Esophagus squamous epithelium (tissue), 5 donors: ENCODE measurements at regions not wholly inside any gene's neighbourhood (a gene's known extent, or its start where the extent isn't known, plus 50 kb on each side); places are given as distances from the start of the nearest gene placed in this dataset.
"Not testable (repeated sequence)": the region's sequence is repeated elsewhere in the genome, so short reads cannot be mapped to it uniquely, and the experiment has no call there.

Source experiments
- DNase-seq: peaks from one replicate; lab custom pipeline; 2025; lab: John Stamatoyannopoulos, UW
- H3K27ac ChIP-seq, 4 donors: fragments of 200-600 bp; sonication (generic); one replicate each; pipeline ENCODE4 v1.5.1; 2016 to 2019; ENCODE audit warnings: mild to moderate bottlenecking in 1 of 4
- H3K27me3 ChIP-seq, 4 donors: fragments of 200-600 bp; sonication (generic); 1 replicate in 3 of 4; 2 replicates in 1 of 4; pipeline versions ENCODE4 v1.5.1 to v1.6.0; 2017 to 2021; ENCODE audit warnings: antibody characterized with exemption in 1 of 4
- H3K36me3 ChIP-seq, 3 donors: fragments of 200-600 bp; sonication (generic); one replicate each; pipeline ENCODE4 v1.5.1; 2016 to 2019
- H3K4me1 ChIP-seq, 3 donors: fragments of 200-600 bp; sonication (generic); one replicate each; pipeline ENCODE4 v1.5.1; 2017 to 2019
- H3K4me3 ChIP-seq, 4 donors: fragments of 200-600 bp; sonication (generic); 1 replicate in 3 of 4; 2 replicates in 1 of 4; pipeline ENCODE4 v1.5.1; 2016 to 2019; ENCODE audit warnings: mild to moderate bottlenecking in 2 of 4, moderate library complexity in 1 of 4
- H3K9me3 ChIP-seq, 3 donors: fragments of 200-600 bp; sonication (generic); one replicate each; pipeline ENCODE4 v1.5.1; 2016 to 2019
- CTCF ChIP-seq, 6 experiments: fragments of 450-650 bp in 4 of 6; fragments of 200-600 bp in 2 of 6; sonication (generic) in 2 of 6; IDR thresholded peaks; one replicate each; pipeline ENCODE4 v1.5.1; 2016 to 2019; ENCODE audit warnings: antibody characterized with exemption in 6 of 6, mild to moderate bottlenecking in 4 of 6, moderate library complexity in 4 of 6
- POLR2A ChIP-seq, 4 donors: fragments of 450-650 bp; IDR thresholded peaks; one replicate each; pipeline ENCODE4 v1.6.1; 2017; ENCODE audit warnings: antibody characterized with exemption in 4 of 4, mild to moderate bottlenecking in 4 of 4, moderate library complexity in 3 of 4
- WGBS, 2 donors: methylation state at CpG; one replicate each; pipeline ENCODE4 v1.1.5; 2018; 5-methylcytosine and 5-hydroxymethylcytosine counted together
- intact Hi-C: fragments of 100-400 bp; cut with DNase I; formaldehyde crosslinking; loops from one replicate; pipeline ENCODE4 v1.15.0; 2022
- donor health status: DM: yes; HTN: yes; CAD: no.

- H3K27ac ChIP-seq = no peak overlapping the region
- peaks cover 4 to 7% (median 4%) of the 10 kb centered on the region in 3 donors for H3K4me1 ChIP-seq
- peaks cover 0 to 23% (median 0%) of the 10 kb centered on the region in 4 donors for H3K27me3 ChIP-seq
- 31 to 61% methylated on average over 3 of the region's 3 CpGs for WGBS, 2 donors
- no peaks in the 10 kb centered on the region for H3K36me3 ChIP-seq
- no peak for DNase-seq
- TF ChIP-seq POLR2A (IDR thresholded peaks at IDR 0.05) (no peak), CTCF (IDR thresholded peaks at IDR 0.05) (peak in 1 of 6 experiments; percentile 10)
- intact Hi-C loops = no loop called here
- H3K9me3 ChIP-seq = no peaks in the 10 kb centered on the region
- no peak overlapping the region for H3K4me3 ChIP-seq
Measured at GRCh38 chr10:26627324-26627723, 70.2 kb upstream of the PDSS1 start.

- Histone ChIP-seq H3K9me3 (no peaks in the 10 kb centered on the region), H3K36me3 (no peaks in the 10 kb centered on the region), H3K27ac (no peak overlapping the region), H3K4me3 (no peak overlapping the region), H3K27me3 (peaks cover 0 to 12% (median 0%) of the 10 kb centered on the region in 4 donors), H3K4me1 (no peaks in the 10 kb centered on the region)
- no peak for TF ChIP-seq POLR2A (IDR thresholded peaks at IDR 0.05)
- TF ChIP-seq CTCF (IDR thresholded peaks at IDR 0.05) = no peak
- 53% methylated on average over 2 of the region's 2 CpGs for WGBS, 2 donors
- intact Hi-C loops = no loop called here
- no peak for DNase-seq
Measured at GRCh38 chr10:26628395-26628794, 69.1 kb upstream of the PDSS1 start.

GRCh38 chr10:26632171-26632570 is 65.3 kb upstream of the PDSS1 start:
- 60 to 94% methylated on average over 1 to 2 of the region's 3 CpGs for WGBS, 2 donors
- intact Hi-C loops = not testable (repeated sequence)

GRCh38 chr10:26634111-26634510 is 63.4 kb upstream of the PDSS1 start:
- DNase-seq, H3K4me3 ChIP-seq, H3K27ac ChIP-seq, H3K4me1 ChIP-seq, intact Hi-C loops, H3K36me3 ChIP-seq, H3K27me3 ChIP-seq, H3K9me3 ChIP-seq: not testable (repeated sequence)

More at GRCh38 chr10:26632171-26632570, 65.3 kb upstream of the PDSS1 start:
- H3K27me3 ChIP-seq, H3K9me3 ChIP-seq, H3K4me1 ChIP-seq, H3K4me3 ChIP-seq, DNase-seq, H3K36me3 ChIP-seq, H3K27ac ChIP-seq: not testable (repeated sequence)

GRCh38 chr10:26637521-26638275 is 59.8 kb upstream of the PDSS1 start:
- no peak overlapping the region for H3K27ac ChIP-seq
- H3K36me3 ChIP-seq = no peaks in the 10 kb centered on the region
- DNase-seq = no peak
- 75 to 80% methylated on average over 10 to 11 of the region's 19 CpGs for WGBS, 2 donors
- H3K4me1 ChIP-seq = no peaks in the 10 kb centered on the region
- no peaks in the 10 kb centered on the region for H3K27me3 ChIP-seq
- TF ChIP-seq POLR2A (IDR thresholded peaks at IDR 0.05) (no peak), CTCF (IDR thresholded peaks at IDR 0.05) (no peak)
- no peak overlapping the region for H3K4me3 ChIP-seq
- H3K9me3 ChIP-seq = no peaks in the 10 kb centered on the region
- intact Hi-C loops = no loop called here

GRCh38 chr10:26640391-26640790 is 57.1 kb upstream of the PDSS1 start:
- intact Hi-C loops = no loop called here
- TF ChIP-seq CTCF (IDR thresholded peaks at IDR 0.05) (no peak), POLR2A (IDR thresholded peaks at IDR 0.05) (no peak)
- no peaks in the 10 kb centered on the region for H3K27me3 ChIP-seq
- no peaks in the 10 kb centered on the region for H3K4me1 ChIP-seq
- no peak overlapping the region for H3K27ac ChIP-seq
- no peak overlapping the region for H3K4me3 ChIP-seq
- H3K36me3 ChIP-seq = no peaks in the 10 kb centered on the region
- 80 to 90% methylated on average over 1 to 2 of the region's 10 CpGs for WGBS, 2 donors
- no peaks in the 10 kb centered on the region for H3K9me3 ChIP-seq
- DNase-seq = no peak
